ENCODE measurements at regions not wholly inside any gene's neighbourhood (a gene's known extent, or its start where the extent isn't known, plus 50 kb on each side); places are given as distances from the start of the nearest gene placed in this dataset.

DNA sequence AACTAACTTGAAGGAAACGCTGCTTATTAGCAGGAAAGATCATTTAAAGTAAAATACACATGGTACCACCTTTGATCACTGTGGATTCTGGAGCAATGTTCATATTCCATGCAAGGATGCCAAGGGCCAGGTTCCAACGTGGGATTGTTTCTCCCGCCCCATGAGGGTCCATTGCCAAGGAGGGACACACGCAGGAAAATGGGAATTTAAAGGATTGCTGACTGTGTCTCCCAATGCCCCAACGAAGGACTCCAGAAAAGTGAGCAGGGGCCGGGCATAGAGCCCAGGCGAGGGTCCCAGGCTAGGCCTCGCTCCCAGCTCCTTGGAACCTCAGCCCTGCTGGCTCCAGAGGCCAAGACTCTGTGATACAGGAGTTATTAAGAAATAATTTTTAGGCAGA is 111.2 kb downstream of the DACT2 start:
- H2AFZ ChIP-seq (ENCODE audit: control insufficient read depth, low read length) = no peak overlapping the region
- H3K9me3 ChIP-seq (ENCODE audit: control insufficient read depth, low read depth, low read length) = no peaks in the 10 kb centered on the region
- H3K4me3 ChIP-seq (ENCODE audit: control insufficient read depth in 2 of 3, extremely low read depth in 1 of 3, insufficient read depth in 2 of 3, low read depth in 1 of 3, low read length in 3 of 3) = no peak overlapping the region
- no peak for DNase-seq (ENCODE audit: low read depth, low spot score)
- no peaks in the 10 kb centered on the region for H3K9me1 ChIP-seq (ENCODE audit: control insufficient read depth, extremely low read depth, insufficient read depth, low read length)
- no peaks in the 10 kb centered on the region for H4K20me1 ChIP-seq (ENCODE audit: control insufficient read depth, extremely low read depth, insufficient read depth, low read length)
- no peaks in the 10 kb centered on the region for H3K4me1 ChIP-seq (ENCODE audit: control insufficient read depth, extremely low read depth, insufficient read depth, low read length)
- H3K79me2 ChIP-seq (ENCODE audit: control insufficient read depth, insufficient read depth, low read length) = no peaks in the 10 kb centered on the region
- H3K9ac ChIP-seq (ENCODE audit: control insufficient read depth, extremely low read depth, insufficient read depth, low read length) = no peak overlapping the region
- no peak overlapping the region for H3K27ac ChIP-seq (ENCODE audit: control insufficient read depth, insufficient read depth, low read length)
- dilution Hi-C loops (cut with MboI; ENCODE audit: extremely low pct_ligation_motif_present, low sequenced_read_pairs) = no loop called here
- no peak overlapping the region for H3K4me2 ChIP-seq (ENCODE audit: control insufficient read depth, extremely low read depth, insufficient read depth, low read depth, low read length)
- H3K36me3 ChIP-seq (ENCODE audit: control insufficient read depth in 2 of 2, extremely low read depth in 1 of 2, insufficient read depth in 2 of 2, low read length in 2 of 2) = no peaks in the 10 kb centered on the region
- TF ChIP-seq, protein P1, sequence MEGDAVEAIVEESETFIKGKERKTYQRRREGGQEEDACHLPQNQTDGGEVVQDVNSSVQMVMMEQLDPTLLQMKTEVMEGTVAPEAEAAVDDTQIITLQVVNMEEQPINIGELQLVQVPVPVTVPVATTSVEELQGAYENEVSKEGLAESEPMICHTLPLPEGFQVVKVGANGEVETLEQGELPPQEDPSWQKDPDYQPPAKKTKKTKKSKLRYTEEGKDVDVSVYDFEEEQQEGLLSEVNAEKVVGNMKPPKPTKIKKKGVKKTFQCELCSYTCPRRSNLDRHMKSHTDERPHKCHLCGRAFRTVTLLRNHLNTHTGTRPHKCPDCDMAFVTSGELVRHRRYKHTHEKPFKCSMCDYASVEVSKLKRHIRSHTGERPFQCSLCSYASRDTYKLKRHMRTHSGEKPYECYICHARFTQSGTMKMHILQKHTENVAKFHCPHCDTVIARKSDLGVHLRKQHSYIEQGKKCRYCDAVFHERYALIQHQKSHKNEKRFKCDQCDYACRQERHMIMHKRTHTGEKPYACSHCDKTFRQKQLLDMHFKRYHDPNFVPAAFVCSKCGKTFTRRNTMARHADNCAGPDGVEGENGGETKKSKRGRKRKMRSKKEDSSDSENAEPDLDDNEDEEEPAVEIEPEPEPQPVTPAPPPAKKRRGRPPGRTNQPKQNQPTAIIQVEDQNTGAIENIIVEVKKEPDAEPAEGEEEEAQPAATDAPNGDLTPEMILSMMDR (optimal IDR thresholded peaks at IDR 0.05 in 1 of 3, IDR thresholded peaks at IDR 0.05 in 1 of 3, conservative IDR thresholded peaks at IDR 0.05 in 1 of 3; ENCODE audit: extremely low read depth in 1 of 3, insufficient read depth in 2 of 3, low read length in 3 of 3) = no peak
- no peak for TF ChIP-seq EZH2 (IDR thresholded peaks at IDR 0.05; ENCODE audit: low read length)
- FAIRE-seq = no peak
- H3K27me3 ChIP-seq (ENCODE audit: control insufficient read depth, extremely low read depth, insufficient read depth, low read length) = peaks cover 3% of the 10 kb centered on the region

DNA sequence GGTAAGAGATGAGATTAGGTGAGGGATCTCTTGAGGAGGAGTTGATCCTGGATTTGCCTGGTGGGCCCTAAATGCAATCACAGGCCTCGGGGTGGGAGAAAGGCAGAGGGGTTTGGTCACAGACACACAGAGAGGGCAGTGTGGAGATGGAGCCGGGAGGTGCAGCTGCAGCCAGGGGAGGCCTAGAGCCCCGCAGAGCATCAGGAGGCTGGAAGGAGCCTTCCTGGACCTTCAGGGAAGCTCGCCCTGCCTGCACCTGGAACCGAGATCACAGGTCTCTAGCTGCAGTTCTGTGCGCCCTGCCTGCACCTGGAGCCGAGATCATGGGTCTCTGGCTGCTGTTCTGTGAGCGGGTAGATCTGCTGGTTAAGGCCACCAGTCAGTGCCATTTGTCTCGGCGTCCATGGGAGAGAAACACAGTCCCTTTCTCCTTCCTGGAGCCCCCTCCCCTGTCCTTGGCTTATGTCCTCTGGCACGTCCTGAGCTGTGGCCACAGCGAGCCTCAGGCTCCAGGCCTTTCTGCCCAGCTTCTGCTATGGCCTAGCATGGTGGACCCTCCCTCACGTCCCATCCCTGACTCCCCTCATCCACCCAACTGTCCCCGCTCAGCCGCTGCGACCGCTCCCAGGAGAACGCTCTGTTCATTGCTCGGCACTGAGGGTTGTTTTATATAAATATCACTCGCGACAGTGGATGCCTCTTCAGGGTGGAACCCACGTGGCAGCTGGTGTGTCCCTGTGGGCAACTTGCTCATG is 112.0 kb downstream of the DACT2 start:
- H3K36me3 ChIP-seq (ENCODE audit: control insufficient read depth in 2 of 2, extremely low read depth in 1 of 2, insufficient read depth in 2 of 2, low read length in 2 of 2) = no peaks in the 10 kb centered on the region
- no peak overlapping the region for H2AFZ ChIP-seq (ENCODE audit: control insufficient read depth, low read length)
- H3K4me1 ChIP-seq (ENCODE audit: control insufficient read depth, extremely low read depth, insufficient read depth, low read length) = no peaks in the 10 kb centered on the region
- H3K4me2 ChIP-seq (ENCODE audit: control insufficient read depth, extremely low read depth, insufficient read depth, low read depth, low read length) = no peak overlapping the region
- TF ChIP-seq EZH2 (IDR thresholded peaks at IDR 0.05; ENCODE audit: low read length) = no peak
- TF ChIP-seq, protein P1 (optimal IDR thresholded peaks at IDR 0.05 in 1 of 3, IDR thresholded peaks at IDR 0.05 in 1 of 3, conservative IDR thresholded peaks at IDR 0.05 in 1 of 3; ENCODE audit: extremely low read depth in 1 of 3, insufficient read depth in 2 of 3, low read length in 3 of 3) = no peak
- no peaks in the 10 kb centered on the region for H3K9me1 ChIP-seq (ENCODE audit: control insufficient read depth, extremely low read depth, insufficient read depth, low read length)
- no peak overlapping the region for H3K9ac ChIP-seq (ENCODE audit: control insufficient read depth, extremely low read depth, insufficient read depth, low read length)
- no peak overlapping the region for H3K27ac ChIP-seq (ENCODE audit: control insufficient read depth, insufficient read depth, low read length)
- DNase-seq (ENCODE audit: low read depth, low spot score) = no peak
- H3K79me2 ChIP-seq (ENCODE audit: control insufficient read depth, insufficient read depth, low read length) = no peaks in the 10 kb centered on the region
- dilution Hi-C loops (cut with MboI; ENCODE audit: extremely low pct_ligation_motif_present, low sequenced_read_pairs) = no loop called here
- no peak overlapping the region for H3K4me3 ChIP-seq (ENCODE audit: control insufficient read depth in 2 of 3, extremely low read depth in 1 of 3, insufficient read depth in 2 of 3, low read depth in 1 of 3, low read length in 3 of 3)
- H3K27me3 ChIP-seq (ENCODE audit: control insufficient read depth, extremely low read depth, insufficient read depth, low read length) = peaks cover 3% of the 10 kb centered on the region
- no peaks in the 10 kb centered on the region for H3K9me3 ChIP-seq (ENCODE audit: control insufficient read depth, low read depth, low read length)
- H4K20me1 ChIP-seq (ENCODE audit: control insufficient read depth, extremely low read depth, insufficient read depth, low read length) = no peaks in the 10 kb centered on the region
- FAIRE-seq = no peak
